ENCODE measurements at regions not wholly inside any gene's neighbourhood (a gene's known extent, or its start where the extent isn't known, plus 50 kb on each side); places are given as distances from the start of the nearest gene placed in this dataset.

- no peak for TF ChIP-seq POLR2A (IDR thresholded peaks at IDR 0.05)
- TF ChIP-seq EP300 (IDR thresholded peaks at IDR 0.05; ENCODE audit: low read depth) = no peak
- no peak for TF ChIP-seq CTCF (IDR thresholded peaks at IDR 0.05)
- no peak for TF ChIP-seq POLR2AphosphoS5 (IDR thresholded peaks at IDR 0.05)
Measured at GRCh38 chr9:108149326-108149725, 659.8 kb upstream of the KLF4 start.

All from transverse colon (tissue), 4 donors.